Muscle of arm (tissue), 1 donor: ENCODE measurements at regions not wholly inside any gene's neighbourhood (a gene's known extent, or its start where the extent isn't known, plus 50 kb on each side); places are given as distances from the start of the nearest gene placed in this dataset.
"Not testable (repeated sequence)": the region's sequence is repeated elsewhere in the genome, so short reads cannot be mapped to it uniquely, and the experiment has no call there.

Source experiments
- DNase-seq: peaks from one replicate; pipeline ENCODE4 v3.0.0-alpha.2; 2013

GRCh38 chr7:3162798-3163197 lies 119.1 kb upstream of the CARD11 start:
- not testable (repeated sequence) for DNase-seq

DNA sequence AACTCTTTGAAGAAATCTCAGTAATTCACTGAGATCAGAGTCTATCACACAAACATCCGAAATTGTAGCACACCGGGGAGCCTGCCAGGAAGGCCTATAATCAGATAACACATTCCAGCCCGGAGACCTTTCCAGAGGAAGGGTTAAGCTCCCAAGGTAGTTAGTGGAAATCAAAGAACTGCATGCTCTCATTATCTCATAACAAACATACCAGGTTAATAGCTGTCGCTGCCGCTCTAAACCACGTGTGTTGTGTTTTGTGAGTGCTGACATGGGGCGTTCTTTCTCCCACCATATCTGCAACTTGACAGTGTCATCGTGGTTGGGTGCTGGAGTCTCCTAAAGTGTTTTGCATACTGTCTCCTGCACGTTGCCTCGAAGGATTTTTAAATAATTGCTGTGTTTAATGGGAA lies 120.7 kb upstream of the CARD11 start:
- no peak for DNase-seq

GRCh38 chr7:3165681-3166580 lies 122.3 kb upstream of the CARD11 start:
- no peak for DNase-seq

GRCh38 chr7:3167551-3167950 lies 123.9 kb upstream of the CARD11 start:
- DNase-seq = no peak

- no peak for DNase-seq
These were observed 124.7 kb upstream of the CARD11 start for GRCh38 chr7:3168370-3168769.

GRCh38 chr7:3168869-3169268 lies 125.2 kb upstream of the CARD11 start:
- DNase-seq = no peak

GRCh38 chr7:3172768-3173280 lies 128.2 kb upstream of the SDK1 start:
- no peak for DNase-seq

DNA sequence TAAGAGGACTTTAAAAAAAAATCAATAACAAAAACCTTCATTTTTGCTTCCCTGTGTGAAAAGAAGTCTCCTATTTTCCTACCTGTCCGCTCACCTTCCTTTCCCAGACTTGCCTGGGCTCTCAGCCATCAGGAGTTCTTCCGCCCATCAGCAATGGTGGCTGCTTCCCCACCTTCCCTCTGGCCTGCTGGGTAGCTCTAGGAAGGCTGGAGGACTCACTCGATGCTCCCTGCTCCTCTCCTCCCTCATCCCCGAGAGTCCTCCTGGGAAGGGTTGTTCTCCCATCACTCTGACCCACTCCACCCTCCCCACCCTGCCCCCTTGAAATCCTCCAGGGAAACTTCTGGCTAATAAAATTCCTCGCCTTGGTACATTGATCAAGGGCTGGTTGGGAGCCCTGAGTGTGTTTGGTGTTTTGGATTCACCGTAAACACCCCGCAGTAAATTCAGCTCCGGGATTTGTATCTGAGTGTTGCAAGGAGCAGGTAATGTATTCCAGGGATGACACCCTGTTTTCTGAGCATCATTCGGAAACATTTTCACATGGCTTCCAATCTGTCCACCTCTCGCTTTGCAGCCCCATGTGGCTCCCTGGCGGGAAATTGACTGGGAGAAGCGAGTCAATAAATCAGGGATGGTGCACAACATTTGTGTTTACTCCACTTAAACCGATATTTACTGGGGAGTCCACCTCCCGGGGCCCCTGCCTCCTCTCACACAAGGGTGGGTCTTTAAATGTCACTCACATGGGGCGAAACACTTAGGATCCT lies 126.4 kb upstream of the SDK1 start:
- no peak for DNase-seq

GRCh38 chr7:3175285-3175902 lies 125.7 kb upstream of the SDK1 start:
- DNase-seq = no peak

GRCh38 chr7:3176112-3177000 lies 124.7 kb upstream of the SDK1 start:
- no peak for DNase-seq

GRCh38 chr7:3177271-3177670 lies 123.8 kb upstream of the SDK1 start:
- DNase-seq = no peak

DNA sequence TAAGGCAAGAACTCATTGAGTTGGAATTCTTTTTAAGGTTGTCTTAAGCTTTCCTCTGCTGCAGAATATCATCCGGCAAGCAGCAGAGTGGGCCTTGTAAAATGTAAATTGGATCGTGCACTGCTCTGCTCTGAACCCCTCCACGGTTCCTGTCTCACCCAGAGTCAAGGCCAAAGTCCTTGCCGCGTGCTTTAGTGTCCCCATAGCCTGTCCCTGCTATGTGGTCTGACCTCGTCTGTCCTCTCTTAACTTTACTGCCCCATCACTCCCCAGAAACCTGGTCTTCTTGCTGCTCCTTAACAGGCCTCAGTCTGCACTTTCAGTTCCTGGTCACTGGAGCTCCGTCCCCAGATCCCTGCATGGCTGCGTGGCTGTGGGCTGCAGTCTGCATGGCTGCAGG lies 121.6 kb upstream of the SDK1 start:
- no peak for DNase-seq

GRCh38 chr7:3180604-3181003 lies 120.4 kb upstream of the SDK1 start:
- DNase-seq = no peak

GRCh38 chr7:3182055-3182454 lies 119.0 kb upstream of the SDK1 start:
- not testable (repeated sequence) for DNase-seq

DNA sequence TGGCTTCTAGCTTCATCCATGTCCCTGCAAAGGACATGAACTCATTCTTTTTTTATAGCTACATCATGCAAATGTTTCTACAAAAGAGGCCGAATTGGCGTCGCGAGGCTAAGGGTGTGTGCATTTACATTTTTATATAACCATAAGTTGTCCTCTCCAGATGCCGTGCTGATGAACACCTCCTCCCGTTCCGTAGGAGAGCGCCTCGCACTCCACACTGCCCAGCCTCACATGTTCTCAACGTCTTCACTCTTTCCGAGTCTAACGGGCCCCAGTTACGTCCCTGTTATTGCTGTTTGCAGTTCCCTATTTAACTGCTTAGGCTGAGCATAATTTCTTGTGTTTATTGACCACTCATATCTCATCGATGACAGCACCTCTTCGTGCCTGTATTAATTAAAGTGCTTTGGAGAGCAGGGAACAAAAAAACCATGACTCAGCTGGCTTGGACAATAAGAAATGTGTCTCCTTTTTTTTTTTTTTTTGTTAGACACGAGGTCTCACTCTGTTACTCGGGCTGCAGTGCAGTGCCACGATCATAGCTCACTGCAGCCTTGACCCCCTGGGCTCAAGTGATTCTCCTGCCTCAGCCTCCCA lies 113.5 kb upstream of the SDK1 start:
- DNase-seq = no peak

DNA sequence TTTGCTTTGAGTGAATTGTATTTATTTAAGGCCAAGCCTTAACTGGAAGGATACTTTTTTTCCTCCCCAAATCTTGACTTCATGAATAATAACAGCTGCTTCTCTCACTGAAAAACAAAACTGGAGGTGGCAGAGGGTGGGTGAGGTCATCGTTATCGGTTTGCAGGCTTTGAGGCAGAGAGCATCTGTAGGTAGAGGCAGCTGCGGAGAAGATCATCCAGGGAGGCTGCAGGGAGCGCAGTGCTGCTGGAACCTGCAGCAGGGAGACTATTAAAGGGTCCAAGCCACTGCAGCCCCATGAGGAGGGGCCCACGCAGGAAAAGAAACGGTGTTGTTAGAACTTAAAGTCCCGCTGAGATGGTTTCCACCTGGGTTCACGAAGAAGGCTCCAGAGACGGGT lies 112.1 kb upstream of the SDK1 start:
- no peak for DNase-seq

DNA sequence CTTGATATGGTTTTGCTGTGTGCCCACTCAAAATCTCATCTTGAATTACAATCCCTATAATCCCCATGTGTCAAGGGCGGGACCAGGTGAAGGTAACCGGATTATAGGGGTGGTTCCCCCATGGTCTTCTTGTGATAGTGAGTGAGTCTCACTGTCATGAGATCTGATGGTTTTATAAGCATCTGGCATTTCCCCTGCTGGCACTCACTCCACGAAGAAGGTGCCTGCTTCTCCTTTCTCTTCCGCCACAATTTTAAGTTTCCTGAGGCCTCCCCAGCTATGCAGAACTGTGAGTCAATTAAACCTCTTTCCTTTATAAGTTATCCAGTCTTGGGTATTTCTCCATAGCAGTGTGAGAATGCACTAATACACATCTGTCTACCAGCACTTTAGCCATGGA lies 109.5 kb upstream of the SDK1 start:
- DNase-seq = no peak

DNA sequence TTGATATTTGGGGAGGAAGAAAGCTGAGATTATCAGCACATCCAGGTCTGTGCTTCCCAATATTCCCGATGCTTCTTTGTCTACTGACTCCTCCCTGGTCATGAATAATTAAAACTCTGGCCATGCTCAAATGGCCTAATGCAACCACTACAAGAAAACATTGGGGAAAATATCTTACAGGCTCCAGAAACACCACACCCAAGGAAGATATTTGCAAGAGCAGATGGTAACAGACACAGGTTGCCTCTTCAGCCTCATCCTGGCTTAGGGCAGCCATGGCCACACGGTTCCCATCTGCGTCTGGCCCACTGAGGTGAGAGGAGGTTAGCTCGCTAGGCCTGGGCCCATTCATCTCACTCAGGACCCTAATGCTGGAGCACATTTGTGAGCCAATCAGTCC lies 108.4 kb upstream of the SDK1 start:
- no peak for DNase-seq

- DNase-seq = no peak
These were observed 107.5 kb upstream of the SDK1 start for GRCh38 chr7:3193379-3194120.

DNA sequence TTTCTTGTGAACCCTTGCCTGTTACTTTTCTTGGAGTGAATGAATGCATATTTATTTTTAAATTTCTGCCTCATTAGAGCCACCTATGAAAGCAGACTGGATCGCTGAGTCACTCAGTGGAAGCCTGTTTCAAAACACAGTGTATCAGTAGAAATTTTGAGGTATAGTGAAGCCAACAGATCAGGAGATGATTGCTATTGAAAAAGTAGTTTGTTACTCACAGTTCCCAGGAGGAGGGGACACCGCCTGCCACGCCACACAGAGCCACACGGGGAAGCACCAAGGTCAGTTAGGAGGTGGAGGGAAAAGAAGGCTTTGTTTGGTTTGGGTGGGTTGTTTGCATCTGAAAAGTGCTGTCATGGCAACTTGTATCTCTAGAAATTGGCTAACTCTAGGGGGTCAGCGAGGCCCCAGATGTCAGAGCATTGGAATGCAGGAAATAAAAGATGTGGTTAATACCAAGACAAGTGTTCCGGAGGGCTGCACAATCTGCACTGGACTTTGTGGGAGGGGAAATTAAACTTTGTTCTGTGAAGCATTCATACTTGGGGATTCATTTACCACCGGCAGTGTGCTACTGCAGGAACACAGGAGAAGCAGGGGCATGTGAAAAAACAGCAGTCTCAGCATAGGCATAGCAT lies 106.4 kb upstream of the SDK1 start:
- no peak for DNase-seq
